H1 (cell line): ENCODE measurements at regions not wholly inside any gene's neighbourhood (a gene's known extent, or its start where the extent isn't known, plus 50 kb on each side); places are given as distances from the start of the nearest gene placed in this dataset.

ENCODE experiments used
- MAFK ChIP-seq: IDR thresholded peaks from 2 replicates; pipeline ENCODE4 v1.6.1; 2012; ENCODE audit warnings: low read depth, mild to moderate bottlenecking, improper control_type of control experiment, low read length
- ZNF274 ChIP-seq: IDR thresholded peaks from 2 replicates; pipeline ENCODE4 v1.7.0; 2012; ENCODE audit warnings: low read length, borderline replicate concordance; ENCODE audit errors: extremely low read depth

DNA sequence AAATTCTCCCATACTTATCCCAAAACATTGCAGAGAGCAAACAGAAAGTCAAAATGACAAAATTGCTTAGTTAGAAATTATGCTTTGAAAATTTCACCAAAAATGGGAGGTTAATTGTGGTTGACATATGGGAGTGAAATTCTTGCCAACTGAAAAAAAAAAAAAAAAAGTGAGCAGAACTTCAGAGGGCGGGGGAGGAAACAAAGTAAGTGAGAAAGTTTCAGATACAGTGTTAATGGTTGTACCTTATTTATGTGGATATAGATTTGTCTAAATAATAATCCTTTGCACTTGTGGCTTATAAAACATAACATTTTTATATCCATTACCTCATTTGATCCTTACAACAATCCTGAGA is 91.5 kb upstream of the RAP2B start (continued):
- TF ChIP-seq ZNF274 = no peak
- TF ChIP-seq MAFK = no peak
